Stimulated activated memory B cell treated with anti-CD40 and anti-IgM and Interleukin-4, amounts not matched to agents 10 μg/mL and 1 μg/mL and 100 μg/mL, for 72 hours (primary cell): ENCODE measurements at regions not wholly inside any gene's neighbourhood (a gene's known extent, or its start where the extent isn't known, plus 50 kb on each side); places are given as distances from the start of the nearest gene placed in this dataset.

ENCODE experiments used
- ATAC-seq: fragments of 150-1000 bp; cut with Tn5 transposase; 2 replicates; pipeline ENCODE4 v1.10.0; 2021
- H3K27ac Mint-ChIP-seq: one replicate; pipeline ENCODE4 v1.8.0; 2022; ENCODE audit warnings: mild to moderate bottlenecking, mixed read lengths
- H3K27me3 Mint-ChIP-seq: one replicate; pipeline ENCODE4 v1.8.0; 2022; ENCODE audit warnings: mixed read lengths
- H3K36me3 Mint-ChIP-seq: one replicate; pipeline ENCODE4 v1.8.0; 2022; ENCODE audit warnings: mixed read lengths
- H3K4me1 Mint-ChIP-seq: one replicate; pipeline ENCODE4 v1.8.0; 2022; ENCODE audit warnings: mixed read lengths
- H3K4me3 Mint-ChIP-seq: one replicate; pipeline ENCODE4 v1.8.0; 2022; ENCODE audit warnings: mild to moderate bottlenecking, moderate library complexity, mixed read lengths
- H3K9me3 Mint-ChIP-seq: one replicate; pipeline ENCODE4 v1.8.0; 2022; ENCODE audit warnings: mixed read lengths

DNA sequence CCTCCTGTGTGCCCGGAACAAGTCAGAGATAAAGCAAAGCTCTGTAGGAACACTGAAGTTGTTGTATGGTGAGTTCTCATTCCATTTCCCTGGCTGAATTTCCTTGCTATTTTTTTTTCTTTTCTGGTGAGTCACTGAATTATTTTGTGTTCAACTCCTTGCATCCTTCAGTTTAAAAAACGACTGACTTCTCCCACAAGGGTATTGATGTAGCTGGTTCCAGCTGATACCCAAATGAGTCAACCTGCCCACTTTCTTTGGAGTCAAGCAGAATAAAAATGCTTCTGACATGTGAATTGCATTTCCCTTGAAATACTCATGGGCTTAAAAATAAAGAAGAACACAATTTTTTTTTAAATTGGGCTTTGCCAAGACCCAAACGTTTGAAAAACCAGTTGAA is 85.5 kb downstream of the SHOX start:
- ATAC-seq: no peak
- no peak overlapping the region for H3K27ac Mint-ChIP-seq
- H3K4me1 Mint-ChIP-seq: no peaks in the 10 kb centered on the region
- H3K4me3 Mint-ChIP-seq: no peak overlapping the region
- H3K27me3 Mint-ChIP-seq: no peaks in the 10 kb centered on the region
- no peaks in the 10 kb centered on the region for H3K36me3 Mint-ChIP-seq
- H3K9me3 Mint-ChIP-seq: peaks cover 7% of the 10 kb centered on the region

DNA sequence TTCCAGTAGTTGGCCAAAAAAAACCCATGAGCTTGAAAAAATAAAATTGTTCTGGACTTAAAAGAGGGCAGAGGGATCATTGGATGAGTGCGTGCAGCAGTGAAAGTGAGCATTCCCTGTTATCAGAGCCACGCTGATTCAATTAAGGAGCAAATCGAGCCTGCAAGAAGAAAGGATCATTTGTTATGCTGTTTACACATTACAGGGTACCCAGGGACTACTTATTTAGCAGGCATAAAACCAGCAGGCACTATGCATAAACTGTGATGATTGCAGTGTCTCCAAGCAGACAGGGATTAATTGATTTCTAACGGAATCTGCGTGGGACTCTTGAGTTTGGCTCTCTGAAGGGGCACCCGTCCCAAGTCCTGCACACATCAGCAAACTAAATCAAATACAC is 83.5 kb downstream of the SHOX start:
- Mint-ChIP-seq H3K4me3 (no peak overlapping the region), H3K9me3 (peaks cover 7% of the 10 kb centered on the region), H3K4me1 (no peaks in the 10 kb centered on the region), H3K36me3 (no peaks in the 10 kb centered on the region), H3K27me3 (no peaks in the 10 kb centered on the region), H3K27ac (no peak overlapping the region)
- ATAC-seq: no peak
